NCI-H2196 treated with DMSO at 0.1 percent for 48 hours (cell line): ENCODE measurements at regions not wholly inside any gene's neighbourhood (a gene's known extent, or its start where the extent isn't known, plus 50 kb on each side); places are given as distances from the start of the nearest gene placed in this dataset.

Experiments
- DNase-seq: peaks from one replicate; lab custom pipeline; 2025; ENCODE audit not compliant: unreplicated experiment; lab: John Stamatoyannopoulos, UW

- no peak for DNase-seq
Measured at GRCh38 chr18:40608226-40608625, 1346.8 kb upstream of the PIK3C3 start.

- DNase-seq, result no peak
Measured at GRCh38 chr18:40607542-40608148, 1347.4 kb upstream of the PIK3C3 start.

- no peak for DNase-seq
Measured at GRCh38 chr18:40606996-40607395, 1348.0 kb upstream of the PIK3C3 start.

GRCh38 chr18:40583671-40584070 is 1371.4 kb upstream of the PIK3C3 start:
- no peak for DNase-seq

GRCh38 chr18:40582105-40582504 is 1372.9 kb upstream of the PIK3C3 start:
- no peak for DNase-seq

- DNase-seq, result no peak
Measured at GRCh38 chr18:40577981-40578365, 1377.1 kb upstream of the PIK3C3 start.

GRCh38 chr18:40577239-40577980 is 1377.6 kb upstream of the PIK3C3 start:
- no peak for DNase-seq

- DNase-seq, result no peak
Measured at GRCh38 chr18:40576507-40577115, 1378.4 kb upstream of the PIK3C3 start.

GRCh38 chr18:40570615-40571014 is 1384.4 kb upstream of the PIK3C3 start:
- DNase-seq, result no peak

- DNase-seq, result no peak
Measured at GRCh38 chr18:40569605-40570004, 1385.4 kb upstream of the PIK3C3 start.

GRCh38 chr18:40566510-40566844 is 1388.6 kb upstream of the PIK3C3 start:
- no peak for DNase-seq

- no peak for DNase-seq
Measured at GRCh38 chr18:40565805-40566509, 1389.1 kb upstream of the PIK3C3 start.

- no peak for DNase-seq
Measured at GRCh38 chr18:40559556-40559955, 1395.5 kb upstream of the PIK3C3 start.

- no peak for DNase-seq
Measured at GRCh38 chr18:40558706-40559392, 1396.2 kb upstream of the PIK3C3 start.

- DNase-seq, result no peak
Measured at GRCh38 chr18:40555914-40556313, 1399.1 kb upstream of the PIK3C3 start.

GRCh38 chr18:40553029-40553428 is 1402.0 kb upstream of the PIK3C3 start:
- no peak for DNase-seq

- DNase-seq, result no peak
Measured at GRCh38 chr18:40546875-40547274, 1408.2 kb upstream of the PIK3C3 start.

- no peak for DNase-seq
Measured at GRCh38 chr18:40534723-40535122, 1420.3 kb upstream of the PIK3C3 start.

GRCh38 chr18:40532046-40532445 is 1423.0 kb upstream of the PIK3C3 start:
- DNase-seq, result no peak

- DNase-seq, result no peak
Measured at GRCh38 chr18:40531051-40531450, 1424.0 kb upstream of the PIK3C3 start.

GRCh38 chr18:40529478-40529877 is 1425.6 kb upstream of the PIK3C3 start:
- no peak for DNase-seq
